HG03442 (cell line): ENCODE measurements at regions not wholly inside any gene's neighbourhood (a gene's known extent, or its start where the extent isn't known, plus 50 kb on each side); places are given as distances from the start of the nearest gene placed in this dataset.
"Not testable (repeated sequence)": the region's sequence is repeated elsewhere in the genome, so short reads cannot be mapped to it uniquely, and the experiment has no call there.

Source experiments
- ATAC-seq: cut with Tn5 transposase; IDR thresholded peaks from one replicate; pipeline ENCODE4 v1.9.1; 2021; ENCODE audit warnings: mild to moderate bottlenecking, moderate library complexity; ENCODE audit not compliant: unreplicated experiment

DNA sequence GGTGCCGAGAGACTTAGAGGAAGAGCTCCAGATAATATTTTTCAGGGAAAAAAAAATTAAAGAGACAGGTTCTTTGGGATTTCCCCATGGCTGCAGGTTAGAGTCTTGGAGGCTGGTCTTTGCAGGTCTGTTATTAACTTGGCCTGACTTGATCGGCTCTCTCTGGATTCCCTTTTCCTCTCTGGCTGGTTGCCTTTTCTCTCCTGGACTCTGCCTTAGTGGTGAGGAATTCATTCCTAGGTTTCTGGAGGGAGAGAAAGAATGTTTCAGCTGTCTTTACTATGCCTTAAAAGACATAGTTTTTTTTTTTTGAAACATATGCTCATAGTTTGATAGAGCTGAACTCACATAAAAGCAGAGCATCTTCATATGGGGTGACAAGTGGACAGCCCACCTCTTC lies 336.3 kb downstream of the BMP4 start:
- ATAC-seq: no peak

DNA sequence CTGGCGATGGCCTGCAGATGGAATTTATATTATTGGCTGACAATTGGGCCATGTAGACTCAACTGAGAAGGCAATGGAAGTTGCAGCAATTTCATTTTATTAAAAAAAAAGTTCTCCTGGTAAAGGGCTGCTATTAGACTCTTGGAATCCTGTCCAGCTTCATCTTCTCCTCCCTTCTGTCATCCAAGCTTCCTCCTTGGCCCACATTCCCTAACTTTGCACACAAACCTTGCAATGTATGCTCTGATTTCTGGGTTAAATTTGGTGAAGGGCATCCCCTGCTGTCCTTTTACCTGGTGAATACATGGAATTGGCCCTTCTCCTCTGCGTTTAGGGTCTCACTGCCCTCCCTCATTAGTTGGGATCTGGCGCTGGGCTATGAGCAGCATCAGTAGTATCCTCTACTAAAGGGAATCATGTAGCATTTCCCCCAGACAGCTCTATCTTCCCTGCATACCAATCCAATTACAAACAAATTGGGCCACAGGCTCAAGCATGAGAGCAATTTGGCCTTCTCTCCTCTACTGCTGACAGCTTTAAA lies 336.9 kb downstream of the BMP4 start:
- no peak for ATAC-seq

DNA sequence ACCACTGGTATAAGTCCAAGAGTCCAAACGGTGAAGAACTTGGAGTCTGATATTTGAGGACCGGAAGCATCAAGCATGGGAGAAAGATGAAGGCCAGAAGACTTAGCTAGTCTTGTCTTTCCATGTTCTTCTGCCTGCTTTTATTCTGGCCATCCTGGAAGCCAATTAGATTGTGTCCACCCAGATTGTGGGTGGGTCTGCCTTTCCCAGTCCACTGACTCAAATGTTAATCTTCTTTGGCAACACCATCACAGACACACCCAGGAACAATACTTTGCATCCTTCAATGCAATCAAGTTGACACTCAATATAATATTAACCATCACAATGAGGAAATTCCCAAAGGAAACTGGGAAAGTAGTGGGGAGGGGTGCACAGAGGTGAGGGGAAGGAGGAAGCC lies 340.1 kb downstream of the BMP4 start:
- ATAC-seq: not testable (repeated sequence)

DNA sequence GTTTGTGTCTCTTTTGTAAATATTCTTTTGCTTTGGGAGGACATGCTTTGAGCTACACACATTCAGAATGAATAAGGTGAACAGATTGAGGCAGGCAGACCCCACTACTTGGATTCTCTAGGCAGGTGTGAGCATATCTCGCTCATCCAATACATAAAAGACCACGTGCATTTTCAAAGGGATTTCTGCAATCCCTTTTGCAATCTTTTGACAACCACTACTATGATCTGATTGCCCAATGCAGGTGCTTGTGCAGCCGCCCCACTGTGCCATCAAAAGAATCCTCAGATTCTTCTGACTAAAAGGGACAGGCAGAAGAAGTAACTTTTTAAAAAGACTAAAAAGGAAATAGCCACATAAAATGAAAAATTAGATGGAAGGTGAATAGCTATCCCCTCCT lies 341.4 kb downstream of the BMP4 start:
- ATAC-seq: no peak

DNA sequence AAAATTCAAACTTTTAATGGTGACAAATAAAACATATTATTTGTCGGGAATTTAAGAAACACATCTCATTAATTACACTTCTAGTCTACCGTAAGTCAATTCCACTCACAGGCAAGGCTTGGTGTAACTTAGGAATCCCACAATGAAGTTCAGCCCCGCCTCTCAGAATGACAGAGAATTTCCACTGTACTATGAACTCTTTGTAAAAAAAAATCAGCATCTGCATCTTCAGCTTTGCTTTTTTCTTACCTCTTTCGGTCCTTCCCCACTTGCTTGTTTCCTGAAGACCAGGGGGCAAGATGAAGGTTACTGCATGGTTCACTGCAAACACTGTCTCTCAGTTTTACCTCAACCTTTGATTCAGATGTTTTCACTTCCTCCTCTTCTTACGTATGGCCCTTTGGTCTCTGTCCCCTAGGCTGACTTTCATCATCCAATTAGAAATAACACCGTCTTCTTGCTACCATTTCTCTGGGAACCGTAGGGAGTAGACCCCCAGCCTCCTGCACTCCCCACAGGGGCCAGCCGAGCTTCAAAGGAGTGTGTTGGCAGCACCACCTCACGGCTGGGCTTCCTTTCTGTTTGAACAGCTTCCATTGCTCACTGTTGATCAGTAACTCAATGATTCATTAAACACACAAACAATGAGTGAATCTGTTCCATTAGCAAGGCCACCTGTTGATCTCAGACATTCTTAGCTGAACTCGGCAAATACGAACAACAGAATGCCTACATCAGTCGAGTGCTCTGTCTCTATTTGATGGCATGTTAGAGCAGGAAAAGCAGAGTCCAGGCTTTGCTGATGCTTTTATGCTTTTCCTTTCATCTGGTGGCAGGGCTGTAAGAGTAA lies 343.0 kb downstream of the BMP4 start:
- peak; percentile 97 for ATAC-seq

DNA sequence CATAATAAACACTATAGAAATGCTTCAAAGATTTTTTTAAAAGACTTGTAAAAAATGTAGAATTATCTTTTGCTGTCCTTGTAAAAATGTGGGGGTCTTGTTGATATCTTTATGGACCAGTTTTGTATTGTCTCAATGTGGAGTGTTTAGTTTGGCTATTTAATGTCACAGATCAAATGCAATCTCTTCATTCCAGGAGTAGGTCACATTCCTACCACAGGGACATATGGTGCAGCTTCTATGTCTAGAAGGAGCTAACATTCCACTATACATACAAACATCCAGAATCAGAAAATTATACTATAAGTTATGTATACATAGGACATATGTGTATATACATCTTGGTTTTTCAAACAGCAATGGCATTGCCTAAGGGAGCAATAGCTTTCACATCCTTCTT lies 345.7 kb downstream of the BMP4 start:
- no peak for ATAC-seq

DNA sequence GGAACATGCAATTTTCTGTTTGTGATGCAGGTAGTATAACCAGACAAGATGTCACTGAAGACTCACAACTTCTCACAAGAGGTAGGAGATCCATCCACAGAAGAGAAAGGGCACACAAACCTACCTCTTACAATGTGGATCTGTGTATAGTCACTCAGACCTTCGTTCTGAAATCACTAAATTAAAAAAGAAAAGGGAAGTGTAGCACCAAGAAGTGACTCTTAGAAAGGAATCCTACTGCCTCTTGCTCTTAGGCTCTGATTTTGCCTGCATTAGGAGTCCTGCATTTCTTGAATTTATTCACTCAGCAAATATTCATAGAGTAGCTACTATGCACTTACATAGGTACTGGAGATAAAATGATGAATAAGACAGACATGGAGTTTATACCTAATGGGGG lies 347.6 kb downstream of the BMP4 start:
- ATAC-seq: no peak

DNA sequence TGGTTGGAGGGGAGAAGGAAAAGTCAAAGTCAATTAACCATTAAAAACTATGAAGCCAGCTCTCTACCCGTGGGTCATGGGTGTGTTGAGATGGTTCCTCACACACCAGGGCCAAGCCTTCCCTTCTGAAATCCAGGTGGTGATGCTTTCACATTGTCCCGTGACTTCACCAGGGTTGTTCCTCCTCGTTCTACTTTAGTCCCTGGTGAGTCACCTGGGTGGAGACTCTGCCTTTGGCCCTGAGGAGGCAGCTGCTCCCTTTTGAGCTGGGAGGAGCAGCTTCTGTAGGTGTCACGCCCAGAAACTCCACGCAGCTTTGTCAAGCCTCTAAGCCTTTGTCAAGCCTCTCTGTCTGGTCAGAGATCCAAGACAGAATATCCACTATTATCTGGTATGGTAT lies 348.3 kb downstream of the BMP4 start:
- ATAC-seq: peak; percentile 56

DNA sequence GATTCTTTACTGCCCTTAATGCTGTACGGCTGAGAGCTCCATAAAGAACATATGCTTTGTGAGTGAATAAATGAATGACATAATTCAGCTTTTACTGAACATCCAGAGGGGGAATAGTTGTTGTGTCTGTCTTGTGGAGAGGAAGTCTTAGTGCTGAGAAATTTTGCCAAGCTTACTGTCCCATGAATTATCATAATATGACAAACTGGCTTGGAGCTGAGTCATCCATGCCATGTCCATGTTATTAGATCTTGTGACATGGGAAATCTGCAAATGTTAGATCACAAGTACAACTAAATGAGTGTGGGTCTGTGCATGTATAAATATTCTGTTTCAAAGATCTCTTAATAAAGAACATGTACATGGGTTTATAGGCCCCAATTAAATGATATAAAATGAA lies 350.4 kb downstream of the BMP4 start:
- ATAC-seq: no peak

DNA sequence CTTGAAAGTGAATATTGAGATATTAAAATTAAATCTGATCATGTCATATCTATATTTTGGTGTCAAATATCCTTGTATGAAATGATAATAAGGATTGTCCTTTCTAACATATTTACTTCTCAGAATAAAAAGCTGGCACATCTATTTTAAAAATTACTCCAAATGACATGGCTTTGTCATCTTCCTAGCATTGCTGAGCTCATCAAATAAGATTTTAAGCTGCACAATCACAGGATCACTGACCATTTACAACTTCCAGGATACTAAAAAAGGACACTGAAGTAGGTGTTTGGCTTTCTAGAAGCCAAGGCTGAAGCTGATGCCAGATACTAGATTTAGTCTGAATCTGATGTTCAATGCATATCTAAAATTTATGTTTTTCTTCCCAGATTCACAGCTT lies 351.1 kb downstream of the BMP4 start:
- no peak for ATAC-seq

DNA sequence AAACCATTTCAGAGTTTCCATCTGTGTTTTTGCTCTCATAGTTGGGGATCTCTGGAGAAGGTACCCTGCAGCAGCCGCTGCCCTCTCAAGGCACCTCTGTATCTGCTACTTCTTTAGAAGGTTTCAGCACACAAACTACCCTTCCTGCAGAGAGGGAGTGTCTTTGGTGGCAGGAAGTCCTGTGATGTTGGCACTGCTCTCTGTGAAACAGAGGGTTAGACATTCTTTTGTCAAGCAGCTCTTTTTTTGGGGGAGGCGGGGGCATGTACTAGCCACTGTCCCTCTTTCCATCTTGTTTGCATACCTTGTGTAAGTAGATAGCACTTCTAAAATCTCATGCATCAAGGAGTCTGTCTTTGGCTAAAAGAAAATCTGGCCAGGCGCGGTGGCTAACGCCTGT lies 352.6 kb downstream of the BMP4 start:
- no peak for ATAC-seq

DNA sequence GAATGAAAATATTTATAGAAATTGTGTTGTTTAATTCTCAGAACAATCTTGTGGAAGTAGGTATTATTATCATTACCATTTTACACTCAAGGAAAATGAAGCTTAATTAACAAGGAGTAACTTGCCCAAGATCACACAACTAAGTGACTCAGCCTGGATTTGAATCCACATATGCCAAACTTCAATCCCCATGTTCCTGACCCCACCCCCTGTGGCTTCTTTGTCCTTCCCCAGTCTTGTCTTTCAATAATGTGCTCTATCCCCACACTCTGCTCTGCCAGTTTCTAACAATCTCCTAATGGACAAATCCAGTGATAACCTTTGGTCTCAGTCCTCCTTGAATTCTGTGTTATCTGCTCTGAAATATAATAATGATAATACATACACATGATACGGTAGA lies 355.2 kb downstream of the BMP4 start:
- ATAC-seq: no peak

DNA sequence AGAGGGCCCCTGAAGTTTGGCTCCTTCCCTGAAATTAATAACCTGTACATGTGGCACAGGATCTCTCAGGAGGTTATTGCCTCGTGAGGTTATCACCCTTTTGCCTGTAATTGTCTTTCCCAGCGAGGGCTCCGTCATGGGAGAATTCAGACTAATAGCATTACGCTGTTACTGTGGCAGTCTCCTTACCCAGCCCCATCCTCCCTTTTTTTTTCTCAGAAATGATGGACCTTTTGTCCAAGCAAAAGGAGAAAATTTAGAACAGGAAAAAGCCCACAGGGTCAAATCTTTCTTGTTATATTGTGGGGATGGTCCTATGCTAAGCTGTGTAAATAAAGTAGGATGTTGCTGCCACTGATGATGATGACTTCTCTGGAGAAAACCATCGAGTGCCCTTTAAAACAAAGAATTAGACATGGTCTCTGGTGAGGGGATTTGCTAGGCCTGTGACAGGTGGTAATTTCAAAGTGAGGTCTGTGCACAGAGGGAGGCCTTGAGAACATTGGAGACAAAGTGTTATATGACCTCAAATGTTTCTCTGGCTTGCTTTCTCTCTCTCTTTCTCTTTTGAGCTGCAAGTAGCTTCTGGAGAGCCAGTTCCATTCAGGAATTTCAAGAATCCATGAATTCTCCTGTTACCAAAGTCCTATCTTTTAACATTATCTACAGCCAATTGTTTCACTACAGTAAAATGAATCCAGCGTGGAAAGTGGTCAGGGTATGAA lies 357.2 kb downstream of the BMP4 start:
- ATAC-seq: no peak

DNA sequence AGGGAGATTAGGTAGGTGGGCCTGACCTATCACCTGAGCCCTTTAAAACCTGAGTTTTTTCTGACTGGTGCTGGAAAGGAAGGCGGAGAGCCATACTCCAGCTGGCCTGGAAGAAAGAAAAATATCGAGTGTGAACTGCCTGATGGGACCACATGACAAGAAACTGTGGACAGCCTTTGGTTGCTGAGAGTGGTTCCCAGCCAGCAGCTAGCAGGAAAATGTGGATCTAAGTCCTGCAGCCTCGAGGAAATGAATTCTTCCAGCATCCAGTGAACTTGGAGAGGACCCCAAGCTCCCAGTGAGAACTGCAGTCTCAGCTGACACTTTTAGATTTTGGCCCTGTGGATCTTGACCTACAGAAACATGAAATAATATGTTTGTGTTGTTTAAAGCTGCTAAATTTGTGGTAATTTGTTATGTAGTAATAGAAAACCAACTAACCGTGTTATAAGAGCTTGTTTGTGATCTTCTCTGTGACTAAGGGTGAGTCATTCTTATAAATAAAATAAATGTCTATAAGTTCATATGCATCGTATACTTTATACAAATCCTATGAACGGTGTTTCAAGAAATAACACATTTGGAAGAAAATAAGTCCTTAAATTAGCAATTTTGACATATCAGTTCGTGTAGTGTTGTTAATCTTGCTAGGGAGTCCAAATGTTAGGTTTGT lies 359.6 kb downstream of the BMP4 start:
- no peak for ATAC-seq

DNA sequence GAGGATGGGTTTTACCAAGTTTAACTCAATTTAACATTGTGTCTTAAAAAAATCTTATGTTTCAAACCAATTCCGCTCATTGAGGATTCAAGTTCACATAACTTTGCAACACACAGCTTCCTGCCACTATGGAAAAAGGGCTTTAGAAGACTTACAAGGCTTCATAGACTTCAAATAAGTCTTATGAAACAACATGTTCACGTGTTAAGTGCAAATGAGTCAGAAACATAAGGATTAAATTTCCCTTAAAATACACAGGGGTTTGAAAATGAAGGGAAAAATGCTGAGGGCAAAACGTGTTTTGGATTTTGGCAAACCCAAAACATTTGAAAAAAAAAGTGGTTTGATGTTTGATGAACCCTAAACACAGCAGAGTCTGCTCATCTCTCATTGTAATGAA lies 364.8 kb downstream of the BMP4 start:
- no peak for ATAC-seq

DNA sequence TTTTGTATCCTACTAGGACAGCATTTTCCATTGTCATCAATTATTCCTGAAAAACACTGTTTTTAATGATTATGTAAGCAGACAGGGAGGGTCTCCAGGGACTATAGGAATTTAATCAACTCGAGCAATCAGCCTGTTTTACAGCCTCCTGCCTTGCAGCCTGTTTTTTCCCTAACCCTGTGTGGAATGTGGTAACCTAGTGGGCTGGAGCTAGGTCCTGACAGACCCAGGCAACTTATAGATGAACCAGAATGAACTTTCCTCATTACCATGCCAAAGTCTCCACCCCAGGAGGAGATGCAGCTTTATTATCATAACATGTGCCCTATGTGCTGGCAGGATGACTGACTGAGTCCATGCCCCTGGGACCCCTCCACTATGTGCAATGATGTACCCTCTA lies 375.1 kb downstream of the BMP4 start:
- ATAC-seq: no peak

DNA sequence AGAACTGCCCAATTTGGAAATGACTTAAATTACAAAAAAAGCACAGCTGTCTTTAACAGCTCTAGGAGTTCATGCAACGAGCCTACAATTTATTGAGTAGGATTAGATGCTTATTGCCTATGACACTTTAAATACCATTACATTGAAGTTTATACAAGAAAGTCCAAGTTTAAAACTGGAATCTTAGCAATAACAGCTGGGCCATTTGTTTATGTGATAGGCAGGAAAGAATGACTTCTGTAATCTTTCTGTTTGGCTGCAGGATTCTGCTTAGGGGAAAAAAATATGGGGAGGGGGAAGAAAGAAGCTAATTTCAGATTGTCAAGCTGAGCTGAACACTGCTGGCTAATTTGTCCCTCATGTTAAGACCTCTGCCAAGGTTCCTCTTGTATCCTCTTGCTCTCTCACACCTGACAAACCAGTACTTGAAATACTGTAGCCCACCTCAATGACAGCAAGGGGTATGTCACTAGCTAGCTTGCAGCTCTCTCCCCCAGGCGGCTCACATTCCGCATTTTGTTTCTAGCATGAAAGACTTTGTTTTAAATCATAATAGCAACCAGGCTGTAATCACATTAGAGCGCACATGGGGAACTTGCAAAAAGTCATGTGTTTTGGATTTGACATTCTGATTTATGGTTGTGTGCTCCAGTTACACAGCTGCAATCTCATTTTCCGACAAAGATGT lies 384.8 kb downstream of the BMP4 start:
- ATAC-seq: no peak

DNA sequence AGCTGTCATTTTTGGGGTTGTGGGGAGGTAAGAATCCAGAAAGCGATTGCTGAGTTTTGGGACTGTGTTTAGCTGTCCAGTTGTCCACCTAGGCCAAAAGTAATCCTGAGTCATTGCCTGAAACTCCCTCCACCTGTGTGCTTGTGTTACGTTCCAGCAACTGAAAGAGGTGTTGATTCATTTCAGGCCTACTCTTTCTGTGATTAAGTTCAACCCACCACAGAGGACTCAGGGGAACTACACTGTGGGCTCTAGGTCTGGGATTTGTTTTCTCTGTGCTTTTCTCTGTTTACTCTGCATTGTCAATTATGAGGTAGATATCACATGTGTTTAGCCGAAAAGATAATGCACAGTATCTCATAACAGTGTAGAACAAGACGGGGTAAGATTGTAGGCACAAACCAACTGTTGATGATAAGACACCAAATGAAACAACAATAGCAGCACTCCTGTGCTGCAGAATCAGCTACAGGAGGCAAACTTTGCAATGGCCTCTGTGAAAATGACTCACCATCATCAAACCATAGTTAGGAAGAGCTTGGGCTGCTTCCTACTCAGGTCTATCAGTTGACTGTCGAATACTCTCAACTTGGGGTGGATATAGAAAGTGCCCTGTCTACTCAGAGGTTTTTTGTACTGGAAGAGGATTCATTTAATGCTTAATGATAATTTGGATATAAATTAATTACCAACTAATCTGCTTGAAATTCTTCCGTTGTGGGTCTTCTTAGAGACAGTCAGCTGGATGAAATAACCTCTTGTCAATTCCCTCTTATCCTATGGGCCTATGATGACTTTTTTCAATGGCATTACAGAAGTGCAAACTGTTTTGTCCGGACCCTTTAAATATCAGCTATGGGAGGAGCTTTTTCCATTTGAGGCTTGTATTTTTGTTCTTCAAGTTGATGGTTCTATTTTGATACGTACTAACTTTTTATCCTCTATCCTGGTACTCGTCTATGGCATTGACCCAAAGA lies 385.9 kb downstream of the BMP4 start:
- ATAC-seq: peak; percentile 98

DNA sequence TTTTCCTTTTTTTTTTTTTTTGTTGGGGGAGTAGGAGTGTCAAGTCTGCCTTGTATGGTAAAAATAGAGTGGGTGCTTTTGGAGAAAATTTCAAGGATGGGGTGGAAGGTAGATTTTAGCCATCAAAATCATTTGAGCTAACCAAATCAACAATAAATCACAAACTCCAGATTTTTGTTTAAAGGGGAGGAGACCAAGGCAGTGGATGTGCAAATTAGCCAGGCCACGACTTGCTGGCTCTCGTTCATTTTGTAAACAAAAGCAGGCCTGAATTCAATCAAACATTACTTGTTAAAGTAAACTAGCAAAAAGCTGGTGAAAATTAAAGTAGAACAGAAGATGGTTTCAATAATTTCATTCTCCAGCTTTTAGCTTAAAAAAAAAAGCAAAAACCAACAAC lies 387.2 kb downstream of the BMP4 start:
- no peak for ATAC-seq

DNA sequence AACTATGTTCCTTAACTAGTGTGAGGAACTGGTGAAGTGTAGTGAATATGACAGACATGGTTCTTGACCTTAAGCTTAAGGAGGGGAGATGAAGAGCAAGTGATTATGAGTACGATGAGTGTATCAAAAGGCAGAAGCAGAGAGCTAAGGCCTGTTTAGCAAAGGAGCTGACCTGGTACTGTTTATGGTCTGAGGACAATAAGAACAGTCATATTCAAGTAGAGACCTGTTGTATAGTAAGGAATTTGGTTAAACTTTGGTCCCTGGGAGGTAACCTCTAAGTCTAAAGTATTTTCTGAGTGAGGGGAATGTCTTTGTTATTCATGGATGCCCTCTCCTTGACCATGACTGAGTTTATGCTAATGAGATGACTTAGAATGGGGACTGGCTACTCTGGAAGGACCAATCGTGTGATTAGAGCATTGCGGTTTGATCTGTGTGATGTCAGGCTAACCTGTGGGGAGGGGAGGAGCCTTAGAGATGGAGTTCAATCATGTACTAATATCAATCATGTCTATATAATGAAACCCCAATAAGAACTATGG lies 389.3 kb downstream of the BMP4 start:
- no peak for ATAC-seq
